ENCODE measurements at regions not wholly inside any gene's neighbourhood (a gene's known extent, or its start where the extent isn't known, plus 50 kb on each side); places are given as distances from the start of the nearest gene placed in this dataset.

GRCh38 chr5:100273846-100274580, 261.2 kb upstream of the FAM174A start:
- Histone ChIP-seq H3K4ac (replicated peaks; ENCODE audit: insufficient read length, low read depth, low read length) (no peak overlapping the region), H3K36me3 (ENCODE audit: control insufficient read depth in 2 of 4, insufficient read depth in 4 of 4, low read length in 3 of 4) (no peaks in the 10 kb centered on the region), H3K27me3 (replicated peaks in 1 of 4; ENCODE audit: control insufficient read depth in 3 of 4, extremely low read depth in 1 of 4, insufficient read depth in 3 of 4, low read length in 3 of 4) (no peaks in the 10 kb centered on the region), H2AFZ (ENCODE audit: low read length) (no peak overlapping the region), H2BK12ac (ENCODE audit: low read depth, low read length) (no peak overlapping the region), H3K27ac (ENCODE audit: low read depth, low read length) (no peak overlapping the region), H2AK5ac (ENCODE audit: low read depth, low read length) (no peak overlapping the region), H3K4me2 (ENCODE audit: insufficient read depth in 1 of 2, low read depth in 2 of 2, low read length in 2 of 2) (no peak overlapping the region), H3K79me1 (ENCODE audit: low read depth, low read length) (no peaks in the 10 kb centered on the region), H3K4me1 (replicated peaks in 1 of 4; ENCODE audit: control insufficient read depth in 3 of 4, insufficient read depth in 4 of 4, low read length in 3 of 4) (no peaks in the 10 kb centered on the region), H2BK15ac (ENCODE audit: low read length) (no peak overlapping the region), H4K5ac (ENCODE audit: insufficient read length, low read depth, low read length) (no peak overlapping the region), H3K14ac (ENCODE audit: insufficient read length) (no peak overlapping the region), H3K4me3 (ENCODE audit: extremely low read depth in 1 of 4, insufficient read depth in 2 of 4, low read depth in 3 of 4, low read length in 4 of 4) (no peak overlapping the region), H4K8ac (ENCODE audit: extremely low read depth, insufficient read depth, low read length) (no peak overlapping the region), H3K79me2 (ENCODE audit: control insufficient read depth in 1 of 2, insufficient read depth in 2 of 2, low read length in 2 of 2) (no peaks in the 10 kb centered on the region), H3K23ac (ENCODE audit: insufficient read length) (no peak overlapping the region), H4K20me1 (replicated peaks in 1 of 2; ENCODE audit: control insufficient read depth in 1 of 2, insufficient read depth in 2 of 2, low read length in 2 of 2) (no peaks in the 10 kb centered on the region), H2BK120ac (replicated peaks; ENCODE audit: low read depth, low read length) (no peak overlapping the region), H2BK5ac (ENCODE audit: low read depth, low read length) (no peak overlapping the region), H3K9me3 (ENCODE audit: insufficient read depth in 2 of 2, low read depth in 1 of 2, low read length in 1 of 2) (no peaks in the 10 kb centered on the region), H3K18ac (ENCODE audit: extremely low read depth, low read length) (no peak overlapping the region), H3K23me2 (ENCODE audit: low read depth, low read length) (no peaks in the 10 kb centered on the region), H2BK20ac (ENCODE audit: low read length) (no peak overlapping the region), H3K9ac (replicated peaks in 1 of 4; ENCODE audit: extremely low read depth in 1 of 4, low read depth in 3 of 4, low read length in 3 of 4) (no peak overlapping the region), H4K91ac (replicated peaks; ENCODE audit: insufficient read length, low read length) (no peak overlapping the region), H3K56ac (replicated peaks; ENCODE audit: insufficient read length, low read depth, low read length) (no peak overlapping the region)
- DNase-seq (ENCODE audit: low read depth in 1 of 2, low spot score in 2 of 2) (no peak), FAIRE-seq (no peak)
- CTCF ChIA-PET (ENCODE audit: partially characterized antibody), result interaction anchor here (0.9 kb wide), 1 partner anchor 41 kb away, joined by 3 read pairs; no protein-coding TSS in a partner anchor
- WGBS, 2 experiments (ENCODE audit: extremely low coverage in 1 of 2, insufficient coverage in 1 of 2, insufficient read length in 1 of 2, insufficient replicate concordance in 2 of 2, low coverage in 1 of 2, low lambda C conversion rate in 2 of 2, missing lambda C conversion rate in 1 of 2), result 86% methylated on average over 2 of the region's 2 CpGs; no CpG with 5 or more reads in 1 of the 2 experiments
- POLR2A ChIA-PET (ENCODE audit: partially characterized antibody), result no interaction called here
- TF ChIP-seq JUN (IDR thresholded peaks at IDR 0.05; ENCODE audit: low read depth, low read length), result no peak

All from H1 (cell line).